ENCODE measurements at regions not wholly inside any gene's neighbourhood (a gene's known extent, or its start where the extent isn't known, plus 50 kb on each side); places are given as distances from the start of the nearest gene placed in this dataset.

GRCh38 chr10:31581741-31582323, 262.8 kb downstream of the ZEB1 start:
- Histone ChIP-seq H3K4me3 (ENCODE audit: low read depth in 1 of 5, low read length in 5 of 5) (no peak overlapping the region), H3K36me3 (ENCODE audit: control insufficient read depth in 5 of 5, insufficient read depth in 5 of 5, low read length in 5 of 5) (no peaks in the 10 kb centered on the region), H3K4me1 (ENCODE audit: control insufficient read depth in 5 of 5, insufficient read depth in 5 of 5, low read length in 5 of 5) (peaks cover 4 to 40% (median 32%) of the 10 kb centered on the region in 5 donors), H3K9ac (ENCODE audit: low read length in 5 of 5) (no peak overlapping the region), H3K27ac (ENCODE audit: low read depth, low read length) (peak overlapping the region; percentile 21), H3K27me3 (ENCODE audit: control insufficient read depth in 5 of 5, insufficient read depth in 4 of 5, low read length in 5 of 5) (no peaks in the 10 kb centered on the region), H3K9me3 (ENCODE audit: control insufficient read depth in 5 of 5, low read length in 5 of 5) (peaks cover 0 to 8% (median 3%) of the 10 kb centered on the region in 5 donors)

- no peak overlapping the region for H3K4me3 ChIP-seq (ENCODE audit: low read depth in 1 of 5, low read length in 5 of 5)
- H3K27me3 ChIP-seq (ENCODE audit: control insufficient read depth in 5 of 5, insufficient read depth in 4 of 5, low read length in 5 of 5), result no peaks in the 10 kb centered on the region
- H3K27ac ChIP-seq (ENCODE audit: low read depth, low read length), result no peak overlapping the region
- no peak overlapping the region for H3K9ac ChIP-seq (ENCODE audit: low read length in 5 of 5)
- H3K36me3 ChIP-seq (ENCODE audit: control insufficient read depth in 5 of 5, insufficient read depth in 5 of 5, low read length in 5 of 5), result no peaks in the 10 kb centered on the region
- H3K4me1 ChIP-seq (ENCODE audit: control insufficient read depth in 5 of 5, insufficient read depth in 5 of 5, low read length in 5 of 5), result peaks cover 4 to 40% (median 32%) of the 10 kb centered on the region in 5 donors
- peaks cover 0 to 8% (median 3%) of the 10 kb centered on the region in 5 donors for H3K9me3 ChIP-seq (ENCODE audit: control insufficient read depth in 5 of 5, low read length in 5 of 5)
Measured at GRCh38 chr10:31580646-31581045, 261.6 kb downstream of the ZEB1 start.
